ENCODE measurements at regions not wholly inside any gene's neighbourhood (a gene's known extent, or its start where the extent isn't known, plus 50 kb on each side); places are given as distances from the start of the nearest gene placed in this dataset.

GRCh38 chr11:80451105-80451504 is 1010.3 kb upstream of the TENM4 start:
- no peak for TF ChIP-seq POLR2A (IDR thresholded peaks at IDR 0.05)
- TF ChIP-seq CTCF (IDR thresholded peaks at IDR 0.05) = no peak

Measured in adrenal gland (tissue), 5 donors.